AG09309 (cell line): ENCODE measurements at regions not wholly inside any gene's neighbourhood (a gene's known extent, or its start where the extent isn't known, plus 50 kb on each side); places are given as distances from the start of the nearest gene placed in this dataset.

ENCODE experiments used
- DNase-seq: peaks from one replicate; pipeline ENCODE4 v3.0.0-alpha.2; 2010; ENCODE audit warnings: low read depth
- H3K4me3 ChIP-seq: 2 replicates; pipeline ENCODE4 v1.5.1; 2011; ENCODE audit warnings: mild to moderate bottlenecking, low read depth, low read length, moderate library complexity; ENCODE audit not compliant: control insufficient read depth
- CTCF ChIP-seq: IDR thresholded peaks from 2 replicates; pipeline ENCODE4 v1.5.1; 2011; ENCODE audit warnings: mild to moderate bottlenecking, low read depth, low read length, inconsistent platforms; ENCODE audit not compliant: insufficient read depth, control insufficient read depth; ENCODE audit errors: missing control alignments

GRCh38 chr6:23302514-23302913 lies 733.1 kb downstream of the HDGFL1 start:
- no peak for DNase-seq
- H3K4me3 ChIP-seq, result no peak overlapping the region
- TF ChIP-seq CTCF, result no peak

- DNase-seq, result no peak
- no peak overlapping the region for H3K4me3 ChIP-seq
- no peak for TF ChIP-seq CTCF
Observed at GRCh38 chr6:23305325-23305943, 736.1 kb downstream of the HDGFL1 start.

- TF ChIP-seq CTCF, result no peak
- DNase-seq, result no peak
- no peak overlapping the region for H3K4me3 ChIP-seq
Observed at GRCh38 chr6:23306251-23306950, 737.0 kb downstream of the HDGFL1 start.

GRCh38 chr6:23307516-23307915 lies 738.1 kb downstream of the HDGFL1 start:
- TF ChIP-seq CTCF, result no peak
- DNase-seq, result no peak
- H3K4me3 ChIP-seq, result no peak overlapping the region

- no peak overlapping the region for H3K4me3 ChIP-seq
- TF ChIP-seq CTCF, result no peak
- DNase-seq, result no peak
Observed at GRCh38 chr6:23308166-23308565, 738.8 kb downstream of the HDGFL1 start.

- DNase-seq, result no peak
- no peak for TF ChIP-seq CTCF
- no peak overlapping the region for H3K4me3 ChIP-seq
Observed at GRCh38 chr6:23311211-23311610, 741.8 kb downstream of the HDGFL1 start.
